ENCODE measurements at regions not wholly inside any gene's neighbourhood (a gene's known extent, or its start where the extent isn't known, plus 50 kb on each side); places are given as distances from the start of the nearest gene placed in this dataset.

DNA sequence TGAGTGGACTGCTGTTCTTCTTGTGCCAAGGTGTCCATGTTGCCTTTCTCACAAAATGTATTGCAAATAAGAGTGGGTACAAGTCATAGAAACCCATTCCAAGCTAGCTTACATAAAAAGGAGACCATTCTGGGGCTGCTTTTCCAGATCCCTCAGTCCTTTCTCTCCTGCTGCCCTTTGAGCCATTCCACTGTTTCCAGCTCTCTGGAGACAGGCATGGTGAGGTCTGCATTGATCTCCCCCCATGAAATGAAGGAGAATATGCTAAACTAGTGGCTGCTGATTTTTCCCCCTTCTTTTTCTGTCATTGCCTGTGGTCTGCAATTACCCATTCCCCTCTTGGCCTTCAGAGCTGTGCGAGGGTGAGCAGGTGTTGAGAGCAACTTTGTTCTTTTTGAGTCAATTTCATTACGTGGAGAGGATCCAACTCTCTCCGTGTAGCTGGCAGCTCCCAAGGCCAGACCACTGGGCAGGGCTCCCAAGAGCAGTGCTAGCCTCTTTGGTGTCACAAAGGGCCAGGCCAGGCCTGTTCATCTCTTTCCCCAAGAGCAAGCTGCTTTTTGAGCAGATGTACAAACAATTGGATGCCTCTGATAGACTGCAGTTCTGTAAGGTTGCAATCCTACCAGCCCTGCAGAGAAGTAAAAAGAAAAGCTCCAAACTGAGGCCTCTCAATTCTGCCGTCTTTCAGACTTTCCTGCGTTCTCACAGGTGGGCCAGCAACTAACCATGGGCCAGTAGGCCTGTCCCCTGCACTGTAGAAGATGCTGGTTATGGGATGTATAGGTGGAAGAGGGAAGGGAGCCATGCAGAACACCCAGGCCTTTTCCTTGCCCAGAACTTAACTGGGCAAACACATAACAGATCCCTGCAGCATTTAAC, 96.1 kb upstream of the ARMC2 start:
- no peak for DNase-seq (ENCODE audit: low spot score)

DNA sequence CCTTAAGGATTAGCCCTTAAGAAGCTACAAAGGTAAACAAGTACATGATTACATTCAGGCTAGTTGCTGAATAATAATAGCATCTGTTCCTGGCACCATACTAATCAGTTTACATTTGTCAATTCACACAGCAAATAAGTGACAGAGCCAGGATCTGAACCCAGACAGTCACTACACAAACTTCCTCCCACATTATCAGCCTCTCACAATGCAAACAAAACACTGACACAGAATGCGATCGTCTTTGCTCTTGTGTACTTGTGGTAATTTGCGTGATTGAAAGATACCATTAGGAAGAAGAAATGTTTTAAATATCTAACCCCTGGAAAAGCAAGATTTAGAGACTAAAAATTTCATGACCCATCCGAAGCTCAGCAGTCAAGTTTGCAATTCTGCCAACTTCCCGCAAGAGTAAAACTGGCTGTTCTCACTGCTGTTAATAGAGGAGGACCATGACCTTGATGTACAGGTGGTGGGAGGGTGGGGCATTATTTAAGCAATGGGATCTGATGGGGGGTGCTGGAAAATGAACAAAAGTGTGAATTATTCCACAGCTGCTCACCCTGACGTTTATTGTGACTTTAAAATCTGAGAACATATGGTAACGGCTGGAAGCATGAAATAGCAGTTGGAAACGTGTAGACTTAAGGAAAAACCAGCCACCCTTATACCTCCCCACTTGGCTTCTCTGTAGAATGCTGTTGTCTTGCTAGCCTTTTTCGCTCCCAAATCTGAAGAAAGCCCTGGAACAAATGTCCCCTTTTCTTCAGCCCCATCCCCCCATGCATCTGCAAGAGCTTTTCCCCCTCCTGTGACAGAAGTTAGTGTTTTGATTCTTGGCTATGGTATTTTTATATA, 95.3 kb upstream of the ARMC2 start:
- DNase-seq (ENCODE audit: low spot score) = no peak

DNA sequence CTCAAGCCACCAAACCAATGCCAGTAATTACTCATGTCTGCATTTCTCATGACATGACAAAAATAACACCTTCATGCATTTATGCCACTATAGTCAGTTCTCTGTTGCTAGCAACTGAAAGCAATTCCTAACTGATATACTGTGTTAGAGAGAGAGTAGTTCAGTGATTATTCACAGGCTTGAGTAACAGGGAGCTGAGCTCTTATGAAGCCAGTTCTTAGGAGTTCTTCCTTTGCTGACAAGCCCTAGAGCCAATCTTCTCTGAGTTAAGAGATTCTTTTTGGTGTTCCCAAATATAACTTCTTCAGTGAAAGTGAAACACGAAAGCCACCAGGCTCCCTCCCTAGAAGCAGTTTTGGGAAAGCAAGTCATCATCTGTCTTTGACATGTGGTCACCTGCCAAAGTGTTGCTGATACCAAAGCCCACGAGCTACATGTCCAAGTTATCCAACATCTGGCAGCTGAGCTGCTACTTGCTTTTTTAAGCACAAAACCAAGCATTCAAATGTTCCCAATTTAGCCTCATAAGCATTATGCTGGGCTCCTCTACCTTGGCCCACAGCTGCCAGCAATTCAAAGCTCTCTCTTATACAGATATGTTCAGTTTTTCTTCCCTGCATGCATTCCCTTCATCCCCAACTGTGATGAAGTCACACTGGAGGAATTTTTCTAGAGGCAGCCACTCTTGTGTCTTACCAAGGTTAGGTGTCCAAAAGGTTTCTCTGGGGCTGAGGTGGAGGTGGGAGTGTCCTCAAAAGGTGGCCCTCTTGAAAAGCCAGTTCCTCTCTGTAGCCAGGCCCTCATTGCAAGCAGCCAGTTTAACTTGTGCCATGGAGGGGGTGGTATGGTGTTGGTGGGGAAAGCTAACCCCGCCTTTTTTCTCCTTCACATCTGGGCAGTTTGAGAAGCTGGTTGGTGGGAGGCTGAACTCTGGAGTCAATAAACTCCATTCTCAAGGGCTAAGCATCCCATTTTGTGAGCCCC, 92.7 kb upstream of the ARMC2 start:
- no peak for DNase-seq (ENCODE audit: low spot score)

DNA sequence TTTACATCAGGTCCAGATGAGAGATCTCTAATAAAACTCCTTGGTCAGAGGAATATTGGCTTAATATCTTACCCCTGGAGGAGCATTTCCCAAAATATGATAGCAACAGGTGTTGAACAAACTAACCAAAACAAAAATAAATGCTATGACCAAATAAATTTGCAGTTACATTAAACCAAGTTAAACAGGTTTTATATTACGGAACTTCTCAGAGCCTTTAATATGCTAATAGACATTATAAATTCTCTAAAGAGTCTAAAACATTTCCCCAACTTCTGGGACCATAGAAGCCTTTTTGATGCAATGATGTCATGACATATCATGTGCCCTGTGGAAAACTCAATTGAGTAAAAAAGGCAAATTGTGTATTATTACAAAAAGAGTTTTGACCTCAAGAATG, 90.9 kb upstream of the ARMC2 start:
- no peak for DNase-seq (ENCODE audit: low spot score)

DNA sequence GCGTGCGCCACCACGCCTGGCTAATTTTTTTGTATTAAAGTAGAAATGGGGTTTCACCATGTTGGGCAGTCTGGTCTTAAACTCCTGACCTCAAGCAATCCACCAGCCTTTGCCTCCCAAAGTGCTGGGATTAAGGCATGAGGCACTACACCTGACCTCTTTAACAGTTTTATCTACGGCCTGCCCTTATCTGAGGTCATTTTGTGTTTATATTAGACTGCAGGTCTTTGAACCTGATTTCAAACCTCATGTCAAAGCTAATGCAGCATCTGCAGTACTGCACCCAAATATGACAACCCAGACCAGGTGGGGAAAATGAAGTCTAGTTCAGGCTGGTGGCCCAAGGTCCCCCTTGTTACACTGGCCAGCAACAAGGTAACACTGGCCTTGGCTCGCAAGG, 89.3 kb upstream of the ARMC2 start:
- DNase-seq (ENCODE audit: low spot score) = no peak

DNA sequence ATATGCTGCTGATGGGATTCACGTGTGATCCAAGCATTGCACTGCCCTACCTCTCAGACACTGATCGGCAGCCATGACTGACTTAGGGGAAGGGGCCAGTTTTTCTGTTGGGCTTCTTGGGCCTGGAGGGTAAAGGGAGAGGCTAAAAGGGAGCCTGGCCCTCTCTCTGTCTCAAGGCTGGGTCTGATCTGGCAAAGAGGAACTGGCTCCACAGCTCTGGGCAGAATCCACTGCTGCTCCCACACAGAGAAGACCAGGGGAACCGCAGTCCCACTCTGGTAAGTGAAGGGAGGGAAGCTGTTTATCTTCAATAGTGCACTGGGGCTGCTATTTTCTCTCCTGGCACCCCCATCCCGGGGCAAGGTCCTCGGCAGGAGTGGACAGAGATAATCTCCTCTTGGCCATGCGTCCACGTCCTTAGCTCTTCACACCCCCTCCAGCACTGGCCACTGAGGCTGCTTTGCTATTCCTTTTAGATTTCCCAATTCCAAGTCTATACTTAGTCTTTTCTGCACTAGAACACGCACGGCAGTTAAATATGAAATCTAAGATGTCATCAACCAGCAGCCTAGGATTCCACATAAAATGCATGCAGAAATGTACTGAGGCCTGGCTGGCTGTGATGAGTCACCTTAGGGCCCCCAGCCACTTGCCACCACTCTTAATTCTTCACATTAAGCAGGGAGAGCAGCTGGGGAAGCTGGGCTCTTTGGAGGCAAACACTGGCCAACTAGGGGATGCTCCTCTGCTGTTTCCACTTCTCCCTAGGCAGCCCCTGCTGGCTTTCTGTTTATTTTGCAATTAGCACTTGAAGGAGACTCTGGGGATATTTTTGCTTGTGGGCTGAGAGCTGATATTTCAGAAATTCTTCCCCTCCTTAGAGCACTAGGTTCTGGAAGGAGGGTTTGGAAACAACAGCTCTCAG, 87.8 kb upstream of the ARMC2 start:
- DNase-seq (ENCODE audit: low spot score) = no peak

DNA sequence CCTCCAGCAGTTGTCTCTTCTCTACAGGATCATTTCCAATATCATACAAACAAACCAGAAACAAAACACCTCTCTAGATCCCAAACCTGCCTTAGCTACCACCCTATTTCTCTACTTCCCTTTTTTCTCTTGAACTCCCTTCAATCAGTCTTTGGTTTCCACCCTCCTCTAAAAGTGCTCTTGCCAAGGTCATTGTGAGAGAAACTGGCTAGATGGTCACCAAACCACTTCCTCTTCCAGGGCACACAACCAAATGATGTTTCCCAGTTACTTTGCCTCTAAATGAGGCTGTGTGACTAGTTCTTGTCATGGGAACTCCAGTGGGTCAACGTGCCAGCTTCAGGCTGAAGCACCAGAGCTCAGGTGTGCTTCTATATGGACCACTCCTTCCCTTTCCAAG, 85.8 kb upstream of the ARMC2 start:
- DNase-seq (ENCODE audit: low spot score) = no peak

DNA sequence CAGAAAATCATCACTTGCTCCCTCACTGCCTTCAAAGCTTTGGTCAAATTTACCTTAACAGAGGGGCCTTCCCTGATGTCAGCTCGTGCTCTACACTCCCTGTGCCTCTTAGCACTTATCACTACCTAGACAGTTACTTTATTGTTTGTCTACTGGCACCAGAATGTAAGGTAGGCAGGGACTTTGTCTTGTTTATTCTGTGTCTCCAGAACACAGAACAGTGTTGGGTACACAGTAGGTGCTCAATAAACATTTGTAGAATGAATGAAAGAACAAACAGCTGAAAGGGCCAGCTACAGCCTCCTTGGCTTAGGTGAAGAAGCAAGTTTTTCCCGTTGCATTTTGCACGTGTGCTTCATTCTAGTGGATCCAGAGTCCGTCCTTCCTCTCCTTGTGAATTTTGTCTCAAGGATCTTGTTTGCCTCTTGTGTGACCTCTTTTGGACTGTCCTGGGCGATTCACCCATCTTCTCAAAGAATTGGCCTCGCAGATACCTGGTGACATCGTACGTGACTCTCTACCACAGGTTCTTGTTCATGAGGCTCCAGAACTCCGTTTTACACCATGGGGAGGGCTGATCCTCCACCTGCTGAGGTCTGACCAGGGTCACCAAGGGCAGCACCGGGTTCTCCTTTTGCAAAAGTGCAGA, 84.2 kb upstream of the ARMC2 start:
- no peak for DNase-seq (ENCODE audit: low spot score)

DNA sequence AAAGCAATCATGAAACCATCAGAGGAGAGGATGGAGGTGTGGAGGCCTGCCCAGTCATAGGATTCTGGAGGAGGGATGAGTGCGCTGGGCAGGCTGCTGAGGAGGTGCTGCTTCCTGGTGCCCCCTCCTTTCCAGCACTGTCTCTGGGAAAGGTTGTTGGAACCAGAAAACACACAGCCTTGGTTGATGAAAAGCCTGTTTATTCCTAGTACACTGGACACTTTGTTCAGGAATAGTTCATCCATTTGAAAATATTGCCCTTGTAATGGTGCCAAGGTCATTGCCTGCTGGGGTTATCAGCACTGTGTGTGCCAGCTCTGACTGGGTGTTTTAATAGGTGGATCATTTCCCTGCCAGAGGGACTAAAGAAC, 83.7 kb upstream of the ARMC2 start:
- no peak for DNase-seq (ENCODE audit: low spot score)

DNA sequence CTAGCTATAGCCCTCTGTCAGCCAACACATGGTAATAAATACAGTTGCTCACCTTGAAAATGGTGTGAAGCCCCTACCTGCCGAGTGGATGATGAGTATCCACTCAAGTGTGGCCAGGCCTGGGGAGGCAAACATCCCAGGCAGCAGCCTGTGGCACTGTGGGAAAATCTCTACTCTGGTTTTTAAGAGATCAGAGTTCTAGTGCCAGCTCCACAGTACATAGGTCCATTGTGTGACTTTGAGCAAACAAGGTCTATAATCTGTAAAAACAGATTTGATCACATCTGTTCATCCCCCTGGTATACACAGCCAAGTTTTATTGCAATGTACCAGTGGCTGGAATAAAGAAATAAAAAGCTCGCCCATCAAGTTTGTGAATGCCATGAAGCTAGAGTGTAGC, 82.7 kb upstream of the ARMC2 start:
- no peak for DNase-seq (ENCODE audit: low spot score)

DNA sequence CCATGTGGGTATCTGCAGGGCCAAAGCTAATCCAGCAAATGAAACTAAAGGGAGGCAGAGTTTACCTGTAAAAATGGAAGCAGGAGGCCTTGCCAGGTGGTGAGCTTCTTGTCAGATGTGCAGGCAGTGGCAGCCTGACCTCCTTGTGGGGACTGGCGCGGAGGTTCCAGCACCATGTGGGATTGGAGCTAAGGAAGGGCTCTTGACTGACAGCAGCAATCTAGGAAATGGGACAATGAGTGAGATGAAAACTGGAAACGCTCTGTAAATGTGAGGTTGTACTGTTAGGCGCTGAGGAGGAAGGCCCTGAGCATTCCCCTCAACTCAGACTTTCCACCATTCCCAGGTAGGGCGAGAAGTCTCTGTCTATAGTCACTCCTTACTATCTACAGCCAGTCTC, 81.8 kb upstream of the ARMC2 start:
- no peak for DNase-seq (ENCODE audit: low spot score)

DNA sequence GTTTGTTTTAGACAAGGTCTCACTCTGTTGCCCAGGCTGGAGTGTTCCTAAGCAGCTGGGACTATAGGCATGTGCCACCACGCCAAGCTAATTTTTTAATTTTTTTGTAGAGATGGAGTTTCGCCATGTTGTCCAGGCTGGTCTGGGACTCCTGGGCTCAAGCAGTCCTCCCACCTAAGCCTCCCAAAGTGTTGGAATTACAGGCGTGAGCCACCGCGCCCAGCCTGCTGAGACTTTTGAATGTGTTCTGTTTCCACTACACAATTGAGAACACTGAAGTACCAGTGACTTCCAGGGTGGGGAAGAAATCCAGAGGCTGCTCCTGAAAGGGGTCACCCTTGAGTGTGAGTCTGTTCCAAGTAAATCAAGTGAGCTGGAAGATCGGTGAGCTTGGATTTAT, 81.3 kb upstream of the ARMC2 start:
- DNase-seq (ENCODE audit: low spot score) = no peak

DNA sequence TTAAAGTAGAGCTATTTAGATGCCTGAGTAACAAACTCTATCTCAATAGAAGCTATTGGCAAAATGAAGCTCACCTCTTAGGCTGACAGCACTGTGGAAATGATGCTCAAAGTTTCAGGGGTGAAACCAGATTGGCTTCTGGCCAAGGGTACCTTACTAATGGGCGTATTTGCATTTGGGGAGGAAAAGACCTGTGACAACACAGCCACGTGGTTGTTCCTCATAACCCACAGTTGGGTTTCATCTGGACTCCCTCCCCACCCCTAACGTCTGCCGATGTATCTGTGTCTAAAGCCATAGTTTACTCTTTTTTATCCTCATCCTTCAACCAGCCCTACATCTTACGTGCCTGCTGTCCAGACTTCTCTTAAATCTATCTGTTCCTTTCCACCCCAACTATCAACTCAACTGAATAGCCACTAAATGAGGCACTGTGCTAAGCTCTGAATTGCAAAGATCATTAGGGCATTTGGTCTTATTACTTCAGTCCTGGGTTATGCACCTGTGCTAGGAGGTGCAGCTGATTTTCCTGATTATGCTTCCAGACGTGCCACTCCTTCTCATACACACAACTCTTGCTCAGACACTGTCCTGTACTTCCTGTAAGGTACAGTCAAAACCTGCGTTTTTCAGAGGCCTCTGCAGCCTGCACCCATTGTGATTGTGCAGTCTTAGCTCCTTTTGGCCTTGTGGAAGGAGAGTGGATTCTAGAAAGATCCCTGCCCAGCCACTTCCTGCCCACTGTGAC, 80.6 kb upstream of the ARMC2 start:
- no peak for DNase-seq (ENCODE audit: low spot score)

DNA sequence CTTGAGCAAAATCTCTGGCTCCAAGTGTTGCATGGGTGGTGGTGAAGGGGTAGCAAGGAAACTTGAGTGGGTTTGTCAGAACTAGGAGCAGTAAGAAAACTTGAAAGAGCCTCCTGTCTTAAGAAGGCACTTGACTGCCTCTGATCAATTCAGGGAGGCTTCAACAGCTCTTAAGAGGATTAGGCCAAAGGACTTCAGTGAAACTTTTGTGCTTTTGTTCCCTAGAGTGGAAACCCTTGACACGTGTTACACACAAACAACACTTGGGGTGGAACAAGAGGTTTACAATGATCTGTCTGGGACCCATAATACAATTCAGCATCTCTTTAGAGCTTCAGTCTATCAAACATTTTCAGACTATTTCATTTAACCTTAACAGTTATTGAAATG, 80.1 kb upstream of the ARMC2 start:
- no peak for DNase-seq (ENCODE audit: low spot score)

DNA sequence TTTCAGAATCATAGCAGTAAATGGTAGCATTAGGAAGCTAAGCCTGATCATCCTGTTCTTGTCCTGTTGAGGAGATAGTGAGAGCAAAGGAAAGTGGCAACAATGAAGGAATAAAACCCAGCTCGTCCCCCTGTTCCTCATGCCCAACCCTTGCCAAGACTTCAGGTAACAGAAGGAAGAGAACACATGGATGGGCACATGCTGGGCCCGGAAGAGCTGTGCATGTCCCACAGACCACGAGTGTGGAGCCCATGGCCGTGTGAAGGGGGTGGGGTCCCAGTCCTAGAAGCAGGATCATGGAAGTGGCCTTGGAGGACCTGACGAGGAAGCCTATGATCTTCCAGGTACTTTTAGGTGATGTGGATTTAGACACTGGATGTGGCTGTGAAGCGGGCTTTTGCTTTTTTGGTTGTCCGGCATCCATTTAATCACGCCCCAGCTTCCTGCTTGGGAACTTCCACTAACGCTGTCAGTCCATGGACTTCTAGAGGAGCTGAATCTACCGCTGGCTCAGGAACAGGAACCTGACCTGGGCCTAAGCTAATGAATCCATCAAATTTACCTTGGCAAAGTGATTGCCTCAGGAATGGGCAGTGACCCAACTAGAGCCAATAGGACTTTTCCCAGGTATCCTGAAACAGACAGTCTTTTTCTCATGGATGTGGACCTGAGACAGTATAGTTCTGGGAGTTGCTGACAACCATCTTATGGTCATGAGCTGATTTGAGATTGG, 79.3 kb upstream of the ARMC2 start:
- DNase-seq (ENCODE audit: low spot score) = no peak

DNA sequence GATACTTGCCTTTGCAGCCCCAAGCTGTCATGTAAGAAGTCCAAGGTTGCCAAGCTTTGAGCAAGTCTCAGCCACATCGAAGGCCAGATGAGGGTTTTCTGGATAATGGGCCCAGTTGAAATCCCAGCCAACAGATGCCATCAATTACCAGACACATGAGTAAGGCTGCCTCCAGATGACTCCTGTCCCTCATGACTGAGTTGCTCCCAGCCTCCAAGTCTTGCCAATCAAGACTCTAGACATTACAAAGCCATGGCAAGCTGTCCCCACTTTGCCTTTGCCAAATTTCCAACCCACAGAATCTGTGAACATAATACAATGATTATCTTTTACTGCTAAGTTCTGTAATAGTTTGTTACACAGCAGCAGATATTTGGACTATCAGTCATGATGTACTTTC, 76.8 kb upstream of the ARMC2 start:
- no peak for DNase-seq (ENCODE audit: low spot score)

DNA sequence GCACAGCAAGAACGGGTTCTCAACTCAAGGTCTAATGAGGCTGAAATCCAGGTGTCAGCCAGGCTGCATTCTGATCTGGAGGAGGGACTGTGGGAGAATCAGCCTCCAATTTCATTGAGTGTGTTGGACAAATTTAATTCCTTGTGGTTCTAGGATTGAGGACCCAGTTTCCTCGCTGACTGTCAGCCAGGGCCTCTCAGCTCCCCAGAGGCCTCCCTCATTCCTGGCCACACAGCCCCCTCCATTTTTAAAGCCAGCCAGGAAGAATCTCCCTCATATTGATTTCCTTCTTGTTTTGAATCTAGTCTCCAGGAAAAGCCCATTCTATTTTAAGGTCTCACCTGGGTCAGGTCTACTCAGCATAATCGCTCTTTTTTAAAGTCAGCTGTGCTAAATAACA, 73.7 kb upstream of the ARMC2 start:
- no peak for DNase-seq (ENCODE audit: low spot score)

DNA sequence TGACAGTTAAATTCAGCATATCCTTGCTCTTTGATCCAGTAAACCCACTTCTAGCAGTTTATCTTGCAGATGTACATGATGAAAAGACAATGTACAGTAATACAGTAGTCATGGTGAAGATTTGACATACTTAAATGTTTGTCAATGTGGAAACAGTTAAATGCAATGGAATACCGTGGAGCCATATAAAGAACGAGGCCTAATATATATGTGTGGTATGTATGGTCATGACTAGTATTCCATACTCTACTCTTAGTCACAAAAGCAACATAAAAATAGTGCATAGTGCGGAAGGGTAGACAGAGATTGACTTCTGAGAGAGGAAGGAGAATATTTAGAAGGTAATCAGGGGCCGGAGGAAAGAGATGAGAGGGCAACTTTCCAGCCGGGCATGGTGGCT, 70.7 kb upstream of the ARMC2 start:
- no peak for DNase-seq (ENCODE audit: low spot score)
